Caco-2 (cell line): ENCODE measurements at regions not wholly inside any gene's neighbourhood (a gene's known extent, or its start where the extent isn't known, plus 50 kb on each side); places are given as distances from the start of the nearest gene placed in this dataset.

ENCODE experiments used
- BruUV-seq: library from RNA; stranded (reverse); fragments of 400-500 nt; replicated peaks from 2 replicates; lab custom pipeline; 2021; lab: Mats Ljungman, UMichigan
- CTCF ChIA-PET: fragments of 300-600 bp; sonication (Branson Sonifier 250); formaldehyde crosslinking; loops from one replicate; lab custom pipeline; 2022; ENCODE audit warnings: antibody characterized with exemption; lab: Charles Lee
- POLR2A ChIA-PET: fragments of 300-600 bp; sonication (Branson Sonifier 250); formaldehyde crosslinking; loops from one replicate; lab custom pipeline; 2022; ENCODE audit warnings: antibody characterized with exemption; lab: Charles Lee
- DNase-seq, 2 experiments: peaks; one replicate each; pipeline versions ENCODE4 v3.0.0 to v3.0.0-alpha.2; 2020 to 2022
- H3K27me3 ChIP-seq: replicated peaks from 2 replicates; pipeline ENCODE4 v1.6.0; 2011; ENCODE audit warnings: low read length; ENCODE audit not compliant: control insufficient read depth, insufficient read depth
- H3K36me3 ChIP-seq: 2 replicates; pipeline ENCODE4 v1.5.1; 2011; ENCODE audit warnings: low read length; ENCODE audit not compliant: control insufficient read depth, insufficient read depth
- H3K4me1 ChIP-seq: fragments of 250-450 bp; sonication (Bioruptor Pico); 2 replicates; pipeline ENCODE4 v1.5.1; 2020; ENCODE audit warnings: mild to moderate bottlenecking
- H3K4me3 ChIP-seq: 2 replicates; pipeline ENCODE4 v1.5.1; 2011; ENCODE audit warnings: low read depth, mild to moderate bottlenecking, control low read depth, low read length
- H3K9me3 ChIP-seq: fragments of 250-450 bp; sonication (Bioruptor Pico); 2 replicates; pipeline ENCODE4 v1.5.1; 2020; ENCODE audit warnings: mild to moderate bottlenecking, moderate library complexity
- H3K27ac Mint-ChIP-seq: one replicate; pipeline ENCODE4 v1.8.0; 2022; ENCODE audit warnings: mixed read lengths; ENCODE audit not compliant: unreplicated experiment
- H3K27me3 Mint-ChIP-seq: one replicate; pipeline ENCODE4 v1.8.0; 2022; ENCODE audit warnings: mixed read lengths; ENCODE audit not compliant: insufficient read depth, unreplicated experiment
- H3K36me3 Mint-ChIP-seq: one replicate; pipeline ENCODE4 v1.8.0; 2022; ENCODE audit warnings: mild to moderate bottlenecking, mixed read lengths; ENCODE audit not compliant: insufficient read depth, unreplicated experiment
- H3K4me1 Mint-ChIP-seq: one replicate; pipeline ENCODE4 v1.8.0; 2022; ENCODE audit warnings: low read depth, mixed read lengths; ENCODE audit not compliant: unreplicated experiment
- H3K4me3 Mint-ChIP-seq: one replicate; pipeline ENCODE4 v1.8.0; 2022; ENCODE audit warnings: mild to moderate bottlenecking, moderate library complexity, mixed read lengths; ENCODE audit not compliant: unreplicated experiment
- H3K9me3 Mint-ChIP-seq: one replicate; pipeline ENCODE4 v1.8.0; 2022; ENCODE audit warnings: mixed read lengths; ENCODE audit not compliant: unreplicated experiment
- intact Hi-C: fragments of 100-400 bp; cut with micrococcal nuclease; formaldehyde crosslinking; loops from one replicate; pipeline ENCODE4 v1.10.0; 2022; ENCODE audit not compliant: unreplicated experiment
- TF ChIP-seq, protein P1 (sequence below), 2 experiments: fragments of 200-600 bp in 1 of 2; IDR thresholded peaks; 1 replicate in 1 of 2; 2 replicates in 1 of 2; pipeline versions ENCODE4 v1.5.1 to v1.8.0; 2011 to 2022; ENCODE audit warnings: antibody characterized with exemption in 1 of 2, control low read depth in 1 of 2, inconsistent platforms in 1 of 2, low read depth in 1 of 2, low read length in 1 of 2, mild to moderate bottlenecking in 1 of 2, moderate library complexity in 1 of 2; ENCODE audit not compliant: insufficient read depth in 1 of 2, severe bottlenecking in 1 of 2, unreplicated experiment in 1 of 2

DNA sequence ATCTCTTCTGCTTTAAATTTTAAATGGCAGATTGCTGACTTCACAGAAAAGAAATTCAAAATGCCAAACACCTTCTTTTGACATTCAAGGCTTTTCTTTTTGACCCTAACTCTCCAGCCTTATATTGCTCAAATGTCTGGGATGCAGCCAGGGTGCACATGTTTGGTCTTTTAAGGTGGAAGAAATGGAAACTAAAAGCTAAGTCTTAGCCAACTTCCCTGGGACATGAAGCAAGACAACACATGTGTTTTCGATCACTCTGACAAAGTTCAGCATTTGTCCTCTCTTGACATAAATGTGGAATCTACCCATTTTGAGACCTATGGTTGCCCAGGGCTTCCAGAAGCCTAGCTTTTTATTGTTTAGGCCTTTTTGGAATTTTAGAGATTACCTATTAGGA is 161.6 kb downstream of the RDH14 start:
- H3K27me3 Mint-ChIP-seq, result peaks cover 8% of the 10 kb centered on the region
- ChIA-PET CTCF (no interaction called here), POLR2A (no interaction called here)
- no peaks in the 10 kb centered on the region for H3K9me3 Mint-ChIP-seq
- Histone ChIP-seq H3K27me3 (no peaks in the 10 kb centered on the region; the same call in 1 of the 2 replicates), H3K9me3 (no peaks in the 10 kb centered on the region), H3K4me3 (no peak overlapping the region), H3K4me1 (no peaks in the 10 kb centered on the region), H3K36me3 (no peaks in the 10 kb centered on the region)
- H3K36me3 Mint-ChIP-seq, result no peaks in the 10 kb centered on the region
- intact Hi-C loops, result no loop called here
- BruUV-seq, result no TSS peak
- TF ChIP-seq, protein P1, sequence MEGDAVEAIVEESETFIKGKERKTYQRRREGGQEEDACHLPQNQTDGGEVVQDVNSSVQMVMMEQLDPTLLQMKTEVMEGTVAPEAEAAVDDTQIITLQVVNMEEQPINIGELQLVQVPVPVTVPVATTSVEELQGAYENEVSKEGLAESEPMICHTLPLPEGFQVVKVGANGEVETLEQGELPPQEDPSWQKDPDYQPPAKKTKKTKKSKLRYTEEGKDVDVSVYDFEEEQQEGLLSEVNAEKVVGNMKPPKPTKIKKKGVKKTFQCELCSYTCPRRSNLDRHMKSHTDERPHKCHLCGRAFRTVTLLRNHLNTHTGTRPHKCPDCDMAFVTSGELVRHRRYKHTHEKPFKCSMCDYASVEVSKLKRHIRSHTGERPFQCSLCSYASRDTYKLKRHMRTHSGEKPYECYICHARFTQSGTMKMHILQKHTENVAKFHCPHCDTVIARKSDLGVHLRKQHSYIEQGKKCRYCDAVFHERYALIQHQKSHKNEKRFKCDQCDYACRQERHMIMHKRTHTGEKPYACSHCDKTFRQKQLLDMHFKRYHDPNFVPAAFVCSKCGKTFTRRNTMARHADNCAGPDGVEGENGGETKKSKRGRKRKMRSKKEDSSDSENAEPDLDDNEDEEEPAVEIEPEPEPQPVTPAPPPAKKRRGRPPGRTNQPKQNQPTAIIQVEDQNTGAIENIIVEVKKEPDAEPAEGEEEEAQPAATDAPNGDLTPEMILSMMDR (IDR thresholded peaks at IDR 0.05; ENCODE audit: insufficient read depth in 1 of 2, low read depth in 1 of 2, low read length in 1 of 2, severe bottlenecking in 1 of 2, unreplicated experiment in 1 of 2), result no peak
- H3K27ac Mint-ChIP-seq, result no peak overlapping the region
- no peak for DNase-seq
- no peak overlapping the region for H3K4me3 Mint-ChIP-seq
- no peaks in the 10 kb centered on the region for H3K4me1 Mint-ChIP-seq

DNA sequence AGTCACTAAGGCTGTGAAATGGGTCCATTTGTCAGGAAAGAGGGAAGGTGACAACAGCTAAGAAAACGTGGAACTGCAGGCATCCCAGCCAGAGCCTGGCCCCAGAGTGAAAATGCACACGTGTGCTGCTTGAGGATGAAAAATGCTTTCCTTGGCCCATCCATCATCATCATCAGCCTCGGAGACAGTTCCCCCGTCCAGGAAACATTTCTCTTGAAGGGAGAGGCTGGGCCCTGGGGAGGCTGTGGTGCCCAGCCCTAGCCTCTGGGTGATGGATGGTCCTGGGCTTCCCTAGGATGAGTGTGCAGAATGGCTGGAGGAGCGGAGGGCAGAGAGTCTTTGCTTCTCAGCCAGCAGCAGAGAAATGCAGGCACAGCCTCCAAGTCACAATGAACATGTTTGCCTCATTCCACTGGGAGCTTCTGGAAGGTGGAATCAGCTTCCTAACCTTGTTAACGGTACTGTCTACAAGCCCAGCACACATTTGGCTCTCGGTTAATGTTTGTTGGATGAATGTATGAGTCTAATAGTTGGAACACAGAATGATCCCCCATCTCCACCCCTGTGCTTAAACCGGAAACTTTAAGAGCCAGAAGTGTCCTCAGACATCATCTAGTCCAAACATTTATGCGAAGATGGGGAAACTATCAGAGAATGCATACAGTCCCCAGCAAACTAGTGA is 164.0 kb downstream of the RDH14 start:
- ChIA-PET CTCF (no interaction called here), POLR2A (no interaction called here)
- no peaks in the 10 kb centered on the region for H3K9me3 Mint-ChIP-seq
- no TSS peak for BruUV-seq
- peaks cover 16% of the 10 kb centered on the region for H3K27me3 Mint-ChIP-seq
- H3K4me1 Mint-ChIP-seq, result no peaks in the 10 kb centered on the region
- Histone ChIP-seq H3K4me1 (no peaks in the 10 kb centered on the region), H3K9me3 (no peaks in the 10 kb centered on the region), H3K27me3 (no peaks in the 10 kb centered on the region; the same call in 1 of the 2 replicates), H3K36me3 (no peaks in the 10 kb centered on the region), H3K4me3 (no peak overlapping the region)
- no peak overlapping the region for H3K27ac Mint-ChIP-seq
- no peak overlapping the region for H3K4me3 Mint-ChIP-seq
- no peaks in the 10 kb centered on the region for H3K36me3 Mint-ChIP-seq
- TF ChIP-seq, protein P1 (IDR thresholded peaks at IDR 0.05; ENCODE audit: insufficient read depth in 1 of 2, low read depth in 1 of 2, low read length in 1 of 2, severe bottlenecking in 1 of 2, unreplicated experiment in 1 of 2), result no peak
- no peak for DNase-seq
- intact Hi-C loops, result no loop called here

DNA sequence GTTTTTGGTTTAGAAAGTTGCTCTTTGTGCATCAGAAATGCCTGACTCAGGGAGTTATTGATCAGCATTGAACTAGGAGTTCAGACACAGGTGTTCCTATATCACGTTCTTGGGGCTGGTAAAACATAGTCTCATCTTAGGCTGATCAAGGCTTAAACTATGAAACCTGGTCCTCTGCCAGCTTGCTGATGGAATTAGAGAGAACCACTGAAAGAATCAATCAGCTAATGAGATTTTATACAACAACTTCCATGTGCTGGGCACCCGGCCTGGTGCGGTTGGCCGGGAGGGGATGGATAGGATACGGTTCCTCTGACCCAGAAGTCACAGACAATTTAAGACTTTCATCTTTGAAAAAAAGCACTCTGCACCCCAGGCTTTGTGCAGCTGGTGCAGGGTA is 164.9 kb downstream of the RDH14 start:
- no TSS peak for BruUV-seq
- no peaks in the 10 kb centered on the region for H3K9me3 Mint-ChIP-seq
- DNase-seq, result no peak
- TF ChIP-seq, protein P1 (IDR thresholded peaks at IDR 0.05; ENCODE audit: insufficient read depth in 1 of 2, low read depth in 1 of 2, low read length in 1 of 2, severe bottlenecking in 1 of 2, unreplicated experiment in 1 of 2), result no peak
- no peaks in the 10 kb centered on the region for H3K4me1 Mint-ChIP-seq
- intact Hi-C loops, result no loop called here
- no peaks in the 10 kb centered on the region for H3K9me3 ChIP-seq
- H3K36me3 ChIP-seq, result no peaks in the 10 kb centered on the region
- H3K27me3 ChIP-seq, result no peaks in the 10 kb centered on the region
- peaks cover 16% of the 10 kb centered on the region for H3K27me3 Mint-ChIP-seq
- H3K4me3 Mint-ChIP-seq, result no peak overlapping the region
- no peaks in the 10 kb centered on the region for H3K36me3 Mint-ChIP-seq
- POLR2A ChIA-PET, result no interaction called here
- CTCF ChIA-PET, result no interaction called here
- no peak overlapping the region for H3K27ac Mint-ChIP-seq
- H3K4me3 ChIP-seq, result no peak overlapping the region
- no peaks in the 10 kb centered on the region; the same call in 1 of the 2 replicates for H3K4me1 ChIP-seq
